Mucosa of gallbladder (tissue), 1 donor: ENCODE measurements at regions not wholly inside any gene's neighbourhood (a gene's known extent, or its start where the extent isn't known, plus 50 kb on each side); places are given as distances from the start of the nearest gene placed in this dataset.

Experiments
- DNase-seq: peaks from one replicate; pipeline ENCODE4 v3.0.0-alpha.2; 2020; ENCODE audit warnings: low spot score
- donor health status: DM: no; HTN: no; CAD: no.

DNA sequence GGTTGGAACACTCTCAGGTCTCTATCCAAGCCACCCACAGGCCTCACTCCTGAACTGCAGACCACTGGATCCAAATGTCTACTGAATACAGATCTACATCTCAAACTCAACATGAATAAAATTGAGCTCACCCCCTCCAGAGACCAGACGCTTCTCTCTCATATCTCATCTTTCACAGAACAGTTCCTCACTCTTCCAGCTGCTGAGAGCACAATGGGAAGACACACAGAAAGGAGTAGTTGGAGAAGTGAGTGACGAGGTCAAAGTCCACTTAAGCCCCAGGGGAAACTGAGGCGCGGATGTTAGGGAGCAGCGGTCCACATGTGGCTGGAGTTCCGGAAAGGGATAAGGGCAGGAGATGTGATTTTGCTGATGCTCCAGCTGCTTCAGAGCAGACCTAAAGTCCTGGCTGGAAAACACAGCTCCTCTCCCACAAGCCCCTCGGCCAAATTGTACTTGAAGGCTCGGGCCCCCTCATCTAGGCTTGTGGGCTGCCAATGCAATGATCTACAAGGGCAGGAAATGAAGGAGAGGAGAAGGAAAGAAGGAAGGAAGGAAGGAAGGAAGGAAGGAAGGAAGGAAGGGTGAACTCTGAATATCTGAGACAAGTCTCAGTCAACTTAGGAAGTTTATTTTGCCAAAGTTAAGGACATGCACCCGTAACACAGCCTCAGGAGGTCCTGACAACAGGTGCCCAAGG lies 211.2 kb upstream of the TLE3 start:
- DNase-seq = no peak

DNA sequence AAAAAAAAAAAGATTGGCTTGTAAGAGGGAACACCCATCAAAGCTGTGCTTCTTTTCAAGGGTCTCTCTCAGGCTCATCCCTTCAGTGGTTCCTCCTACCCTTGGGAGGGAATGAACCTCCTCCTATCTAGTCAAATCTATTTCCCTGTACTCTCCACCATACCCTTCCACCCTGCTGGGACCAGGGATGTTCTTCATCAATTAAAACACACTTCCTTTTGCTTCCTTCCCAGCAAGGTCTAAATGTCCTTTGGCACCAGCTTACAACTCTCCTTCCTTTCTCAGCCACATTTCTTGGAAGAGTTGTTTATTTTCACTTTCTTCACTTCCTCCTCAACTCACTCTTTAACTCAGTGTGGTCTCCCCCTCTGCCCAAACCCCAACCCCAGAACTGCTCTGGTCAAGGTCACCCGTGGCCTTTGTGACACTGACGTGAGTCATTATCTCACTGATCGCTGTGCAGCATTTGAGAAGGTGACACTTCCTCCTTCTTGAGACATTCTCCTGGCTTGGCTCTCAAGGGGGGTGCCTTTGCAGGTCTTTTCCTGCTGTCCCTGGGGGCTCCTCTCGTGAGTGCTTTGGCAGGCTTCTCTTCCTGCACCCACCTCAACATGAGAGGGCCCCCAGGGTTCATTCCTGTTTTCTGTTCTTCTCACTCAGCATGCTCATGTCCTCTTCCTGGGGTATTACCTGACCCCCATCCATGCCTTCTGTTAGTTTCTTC lies 210.5 kb upstream of the TLE3 start:
- no peak for DNase-seq

- DNase-seq = no peak
Measured at GRCh38 chr15:70306582-70306981, 208.9 kb upstream of the TLE3 start.

DNA sequence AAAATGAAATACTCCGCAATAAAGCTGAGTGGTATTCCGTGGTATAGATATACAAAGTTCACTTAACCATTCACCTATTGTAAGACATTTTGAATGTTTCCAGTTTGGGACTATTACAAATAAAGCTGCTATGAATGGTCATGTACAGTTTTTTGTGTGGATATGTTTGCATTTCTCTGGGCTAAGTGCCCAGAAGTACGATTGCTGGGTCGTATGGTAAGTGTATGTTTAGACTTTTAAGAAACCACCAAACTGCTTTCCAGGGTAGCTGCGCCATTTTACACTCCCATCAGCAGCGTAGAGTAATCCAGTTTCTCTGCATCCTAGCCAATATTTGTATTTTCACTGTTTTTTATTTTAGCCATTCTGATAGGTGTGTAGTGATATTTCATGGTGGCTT lies 208.4 kb upstream of the TLE3 start:
- no peak for DNase-seq

GRCh38 chr15:70303981-70304380 lies 206.3 kb upstream of the TLE3 start:
- DNase-seq = no peak

GRCh38 chr15:70302360-70302759 lies 204.6 kb upstream of the TLE3 start:
- no peak for DNase-seq

GRCh38 chr15:70301396-70301795 lies 203.7 kb upstream of the TLE3 start:
- no peak for DNase-seq

- DNase-seq = no peak
Measured at GRCh38 chr15:70299931-70300869, 202.5 kb upstream of the TLE3 start.

DNA sequence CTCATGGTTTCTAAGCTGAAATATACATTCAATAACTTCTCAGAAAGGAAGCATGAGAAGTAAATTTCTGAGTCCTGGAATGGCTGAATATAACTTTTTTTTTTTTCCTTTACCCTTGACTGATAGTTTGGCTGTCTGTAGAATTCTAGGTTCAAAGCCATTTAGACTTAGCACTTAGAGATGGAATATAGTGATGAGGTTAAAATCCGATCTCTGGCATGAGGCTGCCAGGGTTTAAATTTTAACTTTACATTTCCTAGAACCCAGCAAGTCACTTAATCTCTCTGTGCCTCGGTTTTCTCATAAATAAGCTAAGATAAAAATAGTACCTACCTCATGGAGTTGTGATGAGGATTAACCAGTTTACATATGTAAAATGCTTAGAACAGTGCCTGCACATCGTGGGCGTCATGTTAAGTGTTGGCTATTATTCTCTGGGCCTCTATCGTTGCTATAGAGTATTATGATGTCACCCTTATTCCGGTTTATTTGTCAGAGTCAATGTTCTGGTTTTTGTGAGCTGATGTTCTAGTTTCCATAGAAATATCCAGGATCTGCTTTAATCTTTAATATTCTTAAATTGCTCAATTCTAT lies 199.8 kb upstream of the TLE3 start:
- DNase-seq = no peak

DNA sequence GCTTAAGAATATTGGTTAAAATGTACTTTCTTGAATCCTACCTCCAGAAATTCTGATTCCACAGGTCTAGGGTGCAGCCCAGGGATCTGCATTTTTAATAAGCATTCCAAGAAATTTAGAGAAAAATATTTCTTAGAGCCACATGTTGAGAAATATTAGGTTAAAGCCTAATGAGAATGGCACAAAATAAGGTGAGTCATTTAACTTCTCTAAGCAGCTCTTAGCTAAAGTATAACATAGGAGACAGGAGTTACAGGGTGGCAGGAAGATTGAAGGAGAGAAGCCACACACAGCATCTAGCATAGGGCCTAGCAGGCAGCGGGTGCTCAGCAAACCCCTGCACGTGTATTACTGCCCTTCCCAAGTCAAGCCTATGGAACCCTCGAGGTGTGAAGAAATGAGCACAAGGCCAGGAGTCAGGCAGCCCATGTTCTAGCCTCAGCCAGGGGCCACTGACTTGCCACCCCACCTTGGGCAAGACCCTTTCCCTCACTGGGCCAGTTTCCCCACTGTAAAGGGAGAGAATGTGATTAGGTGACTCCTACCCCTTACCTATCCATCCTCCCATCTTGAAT lies 197.1 kb upstream of the TLE3 start:
- no peak for DNase-seq

- no peak for DNase-seq
Measured at GRCh38 chr15:70293591-70294470, 196.1 kb upstream of the TLE3 start.

- DNase-seq = no peak
Measured at GRCh38 chr15:70293138-70293537, 195.4 kb upstream of the TLE3 start.

GRCh38 chr15:70292076-70292760 lies 194.5 kb upstream of the TLE3 start:
- DNase-seq = no peak

- no peak for DNase-seq
Measured at GRCh38 chr15:70291305-70292075, 193.8 kb upstream of the TLE3 start.

DNA sequence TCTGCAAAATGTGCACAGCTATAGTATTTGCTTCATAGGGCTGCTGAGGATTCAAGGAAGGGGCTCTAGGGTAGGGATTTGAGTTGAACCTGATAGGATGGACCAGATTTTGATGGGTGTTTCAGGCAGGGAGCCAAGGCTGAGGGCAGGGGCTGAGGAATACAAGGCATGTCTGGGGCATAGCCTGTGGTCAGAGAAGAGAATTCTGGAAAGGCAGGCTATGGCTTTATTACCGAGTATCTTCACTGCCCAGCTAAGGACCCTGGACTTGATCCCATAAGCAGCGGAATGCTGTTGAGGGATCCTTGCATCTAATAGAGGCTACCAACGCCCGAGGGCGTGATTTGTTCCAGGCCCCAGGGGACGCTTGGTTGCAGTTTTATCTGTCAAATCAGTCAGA lies 193.0 kb upstream of the TLE3 start:
- no peak for DNase-seq

GRCh38 chr15:70289191-70289955 lies 191.7 kb upstream of the TLE3 start:
- no peak for DNase-seq

- no peak for DNase-seq
Measured at GRCh38 chr15:70286113-70286806, 188.5 kb upstream of the TLE3 start.
